HCT116 (cell line): ENCODE measurements at regions not wholly inside any gene's neighbourhood (a gene's known extent, or its start where the extent isn't known, plus 50 kb on each side); places are given as distances from the start of the nearest gene placed in this dataset.
"Not testable (repeated sequence)": the region's sequence is repeated elsewhere in the genome, so short reads cannot be mapped to it uniquely, and the experiment has no call there.

ENCODE experiments used
- CTCF ChIP-seq, 3 experiments: fragments of 200-600 bp in 1 of 3; sonication (generic) in 1 of 3; IDR thresholded peaks in 2 of 3; conservative IDR thresholded peaks in 1 of 3; 2 replicates each; pipeline ENCODE4 v1.5.1; 2012 to 2017; ENCODE audit warnings: low read depth in 2 of 3, low read length in 2 of 3, antibody characterized with exemption in 1 of 3, borderline replicate concordance in 1 of 3, control low read depth in 1 of 3, mild to moderate bottlenecking in 1 of 3, mixed read lengths in 1 of 3, mixed run types in 1 of 3, moderate library complexity in 1 of 3; ENCODE audit not compliant: insufficient read depth in 1 of 3
- EGR1 ChIP-seq: IDR thresholded peaks from 2 replicates; pipeline ENCODE4 v1.6.1; 2012; ENCODE audit warnings: low read depth
- JUND ChIP-seq: IDR thresholded peaks from 2 replicates; pipeline ENCODE4 v1.6.1; 2012
- MAX ChIP-seq: IDR thresholded peaks from 2 replicates; pipeline ENCODE4 v1.6.1; 2012
- POLR2A ChIP-seq: IDR thresholded peaks from 2 replicates; pipeline ENCODE4 v1.7.0; 2011; ENCODE audit warnings: borderline replicate concordance; ENCODE audit not compliant: insufficient read depth, insufficient read length; ENCODE audit errors: extremely low read depth
- POLR2AphosphoS5 ChIP-seq: IDR thresholded peaks from 2 replicates; pipeline ENCODE4 v1.6.1; 2011; ENCODE audit warnings: mild to moderate bottlenecking, low read depth, low read length, moderate library complexity
- RAD21 ChIP-seq: IDR thresholded peaks from 2 replicates; pipeline ENCODE4 v1.6.1; 2012; ENCODE audit warnings: low read depth, mild to moderate bottlenecking
- REST ChIP-seq: IDR thresholded peaks from 2 replicates; pipeline ENCODE4 v1.6.1; 2012; ENCODE audit warnings: low read depth
- SIN3A ChIP-seq: IDR thresholded peaks from 2 replicates; pipeline ENCODE4 v1.6.1; 2012; ENCODE audit warnings: low read depth
- SP1 ChIP-seq: IDR thresholded peaks from 2 replicates; pipeline ENCODE4 v1.6.1; 2012; ENCODE audit warnings: low read depth
- TCF7L2 ChIP-seq: IDR thresholded peaks from 2 replicates; pipeline ENCODE4 v1.7.0; 2011; ENCODE audit warnings: borderline replicate concordance, inconsistent platforms; ENCODE audit not compliant: insufficient read depth, insufficient read length; ENCODE audit errors: extremely low read depth
- ZBTB33 ChIP-seq: IDR thresholded peaks from 2 replicates; pipeline ENCODE4 v1.6.1; 2011; ENCODE audit warnings: mild to moderate bottlenecking, low read length, moderate library complexity; ENCODE audit not compliant: insufficient replicate concordance; ENCODE audit errors: extremely low read depth

GRCh38 chr5:135143682-135144081 is 109.7 kb upstream of the PITX1 start:
- TF ChIP-seq CTCF (IDR thresholded peaks at IDR 0.05 in 2 of 3, conservative IDR thresholded peaks at IDR 0.05 in 1 of 3; ENCODE audit: borderline replicate concordance in 1 of 3, insufficient read depth in 1 of 3, low read depth in 2 of 3, low read length in 2 of 3); MAX; POLR2A; RAD21; ZBTB33; JUND; SIN3A; TCF7L2; EGR1; POLR2AphosphoS5; SP1; REST: not testable (repeated sequence)
